ENCODE measurements at regions not wholly inside any gene's neighbourhood (a gene's known extent, or its start where the extent isn't known, plus 50 kb on each side); places are given as distances from the start of the nearest gene placed in this dataset.
"Not testable (repeated sequence)": the region's sequence is repeated elsewhere in the genome, so short reads cannot be mapped to it uniquely, and the experiment has no call there.

GRCh38 chr17:33952425-33952824 lies 302.7 kb upstream of the CCL2 start:
- Histone ChIP-seq H3K27me3 (ENCODE audit: insufficient read depth, low read length) (no peaks in the 10 kb centered on the region), H3K4me2 (ENCODE audit: low read length) (no peak overlapping the region), H3K9me3 (ENCODE audit: low read length) (no peaks in the 10 kb centered on the region), H2AFZ (ENCODE audit: low read length) (no peak overlapping the region), H3K4me3 (ENCODE audit: low read depth, low read length, poor library complexity, severe bottlenecking) (no peak overlapping the region), H3K4me1 (ENCODE audit: insufficient read depth, low read length, severe bottlenecking) (no peaks in the 10 kb centered on the region), H3F3A (ENCODE audit: insufficient read depth, low read length) (no peaks in the 10 kb centered on the region), H3K36me3 (ENCODE audit: insufficient read depth, low read length) (no peaks in the 10 kb centered on the region), H3K79me2 (ENCODE audit: insufficient read depth, low read length) (no peaks in the 10 kb centered on the region), H3K27ac (ENCODE audit: low read depth, low read length, poor library complexity, severe bottlenecking) (no peak overlapping the region), H4K20me1 (ENCODE audit: insufficient read depth, low read length) (no peaks in the 10 kb centered on the region), H3K9ac (ENCODE audit: low read length) (no peak overlapping the region), H3K9me2 (ENCODE audit: low read depth, low read length) (no peaks in the 10 kb centered on the region)
- TF ChIP-seq EZH2 (IDR thresholded peaks at IDR 0.05; ENCODE audit: borderline replicate concordance, low read length) (no peak), CTCF (IDR thresholded peaks at IDR 0.05; ENCODE audit: low read length) (no peak)

GRCh38 chr17:33954597-33954996 lies 300.5 kb upstream of the CCL2 start:
- Histone ChIP-seq H3K4me3 (ENCODE audit: low read depth, low read length, poor library complexity, severe bottlenecking) (no peak overlapping the region), H3K36me3 (ENCODE audit: insufficient read depth, low read length) (no peaks in the 10 kb centered on the region), H3K9ac (ENCODE audit: low read length) (no peak overlapping the region), H3K4me2 (ENCODE audit: low read length) (no peak overlapping the region), H3K79me2 (ENCODE audit: insufficient read depth, low read length) (no peaks in the 10 kb centered on the region), H3F3A (ENCODE audit: insufficient read depth, low read length) (no peaks in the 10 kb centered on the region), H3K9me3 (ENCODE audit: low read length) (no peaks in the 10 kb centered on the region), H4K20me1 (ENCODE audit: insufficient read depth, low read length) (no peaks in the 10 kb centered on the region), H3K27me3 (ENCODE audit: insufficient read depth, low read length) (no peaks in the 10 kb centered on the region), H3K4me1 (ENCODE audit: insufficient read depth, low read length, severe bottlenecking) (no peaks in the 10 kb centered on the region), H3K27ac (ENCODE audit: low read depth, low read length, poor library complexity, severe bottlenecking) (no peak overlapping the region), H3K9me2 (ENCODE audit: low read depth, low read length) (no peaks in the 10 kb centered on the region), H2AFZ (ENCODE audit: low read length) (no peak overlapping the region)
- TF ChIP-seq EZH2 (IDR thresholded peaks at IDR 0.05; ENCODE audit: borderline replicate concordance, low read length): no peak
- TF ChIP-seq CTCF (IDR thresholded peaks at IDR 0.05; ENCODE audit: low read length): no peak

- Histone ChIP-seq H2AFZ (ENCODE audit: low read length) (no peak overlapping the region), H3F3A (ENCODE audit: insufficient read depth, low read length) (no peaks in the 10 kb centered on the region), H3K27me3 (ENCODE audit: insufficient read depth, low read length) (no peaks in the 10 kb centered on the region), H3K9me3 (ENCODE audit: low read length) (no peaks in the 10 kb centered on the region), H3K9ac (ENCODE audit: low read length) (no peak overlapping the region), H3K36me3 (ENCODE audit: insufficient read depth, low read length) (no peaks in the 10 kb centered on the region), H3K4me1 (ENCODE audit: insufficient read depth, low read length, severe bottlenecking) (no peaks in the 10 kb centered on the region), H3K27ac (ENCODE audit: low read depth, low read length, poor library complexity, severe bottlenecking) (no peak overlapping the region), H3K4me3 (ENCODE audit: low read depth, low read length, poor library complexity, severe bottlenecking) (no peak overlapping the region), H4K20me1 (ENCODE audit: insufficient read depth, low read length) (no peaks in the 10 kb centered on the region), H3K9me2 (ENCODE audit: low read depth, low read length) (no peaks in the 10 kb centered on the region), H3K4me2 (ENCODE audit: low read length) (no peak overlapping the region), H3K79me2 (ENCODE audit: insufficient read depth, low read length) (no peaks in the 10 kb centered on the region)
- TF ChIP-seq CTCF (IDR thresholded peaks at IDR 0.05; ENCODE audit: low read length): no peak
- TF ChIP-seq EZH2 (IDR thresholded peaks at IDR 0.05; ENCODE audit: borderline replicate concordance, low read length): no peak
Observed at GRCh38 chr17:33955461-33955860, 299.6 kb upstream of the CCL2 start.

GRCh38 chr17:33959098-33959497 lies 296.0 kb upstream of the CCL2 start:
- H2AFZ ChIP-seq (ENCODE audit: low read length); H3K9me2 ChIP-seq (ENCODE audit: low read depth, low read length); H3K27me3 ChIP-seq (ENCODE audit: insufficient read depth, low read length); H3K9ac ChIP-seq (ENCODE audit: low read length); H3F3A ChIP-seq (ENCODE audit: insufficient read depth, low read length); H3K4me1 ChIP-seq (ENCODE audit: insufficient read depth, low read length, severe bottlenecking); H3K4me3 ChIP-seq (ENCODE audit: low read depth, low read length, poor library complexity, severe bottlenecking); H3K9me3 ChIP-seq (ENCODE audit: low read length); H3K4me2 ChIP-seq (ENCODE audit: low read length); H3K27ac ChIP-seq (ENCODE audit: low read depth, low read length, poor library complexity, severe bottlenecking); H3K79me2 ChIP-seq (ENCODE audit: insufficient read depth, low read length); H4K20me1 ChIP-seq (ENCODE audit: insufficient read depth, low read length); H3K36me3 ChIP-seq (ENCODE audit: insufficient read depth, low read length): not testable (repeated sequence)
